ENCODE measurements at regions not wholly inside any gene's neighbourhood (a gene's known extent, or its start where the extent isn't known, plus 50 kb on each side); places are given as distances from the start of the nearest gene placed in this dataset.

GRCh38 chr7:27362026-27362425 lies 119.4 kb downstream of the EVX1 start:
- TF ChIP-seq TAF1 (IDR thresholded peaks at IDR 0.05; ENCODE audit: borderline replicate concordance, low read depth, low read length) (no peak), POLR2A (IDR thresholded peaks at IDR 0.05; ENCODE audit: low read depth, low read length) (no peak), POLR2AphosphoS5 (IDR thresholded peaks at IDR 0.05; ENCODE audit: low read depth, low read length) (no peak)

Data from GM12892 (cell line).